ENCODE measurements at regions not wholly inside any gene's neighbourhood (a gene's known extent, or its start where the extent isn't known, plus 50 kb on each side); places are given as distances from the start of the nearest gene placed in this dataset.

- TF ChIP-seq CTCF (IDR thresholded peaks at IDR 0.05; ENCODE audit: low read depth, low read length, missing control alignments) = no peak
- no peak overlapping the region for H3K4me3 ChIP-seq (replicated peaks; ENCODE audit: low read depth, low read length)
- no peak for DNase-seq (ENCODE audit: extremely low read depth, low read depth)
Observed at GRCh38 chr22:48039326-48039725, 1276.9 kb downstream of the TBC1D22A start.

GRCh38 chr22:48037618-48038017, 1275.2 kb downstream of the TBC1D22A start:
- no peak overlapping the region for H3K4me3 ChIP-seq (replicated peaks; ENCODE audit: low read depth, low read length)
- no peak for DNase-seq (ENCODE audit: extremely low read depth, low read depth)
- no peak for TF ChIP-seq CTCF (IDR thresholded peaks at IDR 0.05; ENCODE audit: low read depth, low read length, missing control alignments)

- no peak overlapping the region for H3K4me3 ChIP-seq (replicated peaks; ENCODE audit: low read depth, low read length)
- DNase-seq (ENCODE audit: extremely low read depth, low read depth) = no peak
- TF ChIP-seq CTCF (IDR thresholded peaks at IDR 0.05; ENCODE audit: low read depth, low read length, missing control alignments) = no peak
Observed at GRCh38 chr22:48035897-48036296, 1273.4 kb downstream of the TBC1D22A start.

- no peak for TF ChIP-seq CTCF (IDR thresholded peaks at IDR 0.05; ENCODE audit: low read depth, low read length, missing control alignments)
- DNase-seq (ENCODE audit: extremely low read depth, low read depth) = no peak
- H3K4me3 ChIP-seq (replicated peaks; ENCODE audit: low read depth, low read length) = no peak overlapping the region
Observed at GRCh38 chr22:48031589-48031988, 1269.1 kb downstream of the TBC1D22A start.

- no peak overlapping the region for H3K4me3 ChIP-seq (replicated peaks; ENCODE audit: low read depth, low read length)
- DNase-seq (ENCODE audit: extremely low read depth, low read depth) = no peak
- no peak for TF ChIP-seq CTCF (IDR thresholded peaks at IDR 0.05; ENCODE audit: low read depth, low read length, missing control alignments)
Observed at GRCh38 chr22:48025096-48025495, 1262.6 kb downstream of the TBC1D22A start.

- DNase-seq (ENCODE audit: extremely low read depth, low read depth) = no peak
- H3K4me3 ChIP-seq (replicated peaks; ENCODE audit: low read depth, low read length) = no peak overlapping the region
- TF ChIP-seq CTCF (IDR thresholded peaks at IDR 0.05; ENCODE audit: low read depth, low read length, missing control alignments) = no peak
Observed at GRCh38 chr22:48021991-48022401, 1259.5 kb downstream of the TBC1D22A start.

- H3K4me3 ChIP-seq (replicated peaks; ENCODE audit: low read depth, low read length) = no peak overlapping the region
- no peak for DNase-seq (ENCODE audit: extremely low read depth, low read depth)
- no peak for TF ChIP-seq CTCF (IDR thresholded peaks at IDR 0.05; ENCODE audit: low read depth, low read length, missing control alignments)
Observed at GRCh38 chr22:48018346-48018745, 1255.9 kb downstream of the TBC1D22A start.
